ENCODE measurements at regions not wholly inside any gene's neighbourhood (a gene's known extent, or its start where the extent isn't known, plus 50 kb on each side); places are given as distances from the start of the nearest gene placed in this dataset.

GRCh38 chr10:3571310-3571825, 213.6 kb downstream of the KLF6 start:
- TF ChIP-seq CTCF (IDR thresholded peaks at IDR 0.05; ENCODE audit: low read depth, low read length, poor library complexity, severe bottlenecking): no peak
- no peak for TF ChIP-seq EZH2phosphoT487 (IDR thresholded peaks at IDR 0.05; ENCODE audit: borderline replicate concordance, low read length)

GRCh38 chr10:3570855-3571266, 214.1 kb downstream of the KLF6 start:
- TF ChIP-seq EZH2phosphoT487 (IDR thresholded peaks at IDR 0.05; ENCODE audit: borderline replicate concordance, low read length) (no peak), CTCF (IDR thresholded peaks at IDR 0.05; ENCODE audit: low read depth, low read length, poor library complexity, severe bottlenecking) (no peak)
- Histone ChIP-seq H4K20me1 (ENCODE audit: control insufficient read depth, insufficient read depth, low read depth, low read length) (no peaks in the 10 kb centered on the region), H3F3A (ENCODE audit: control insufficient read depth, insufficient read depth) (no peaks in the 10 kb centered on the region), H3K9me2 (replicated peaks; ENCODE audit: control insufficient read depth, low read length) (no peaks in the 10 kb centered on the region), H3K4me1 (ENCODE audit: control insufficient read depth, low read length) (no peaks in the 10 kb centered on the region), H3K27ac (ENCODE audit: low read depth, low read length) (no peak overlapping the region), H3K4me2 (ENCODE audit: low read length) (no peak overlapping the region), H3K9me3 (ENCODE audit: control insufficient read depth, insufficient read depth, low read length) (no peaks in the 10 kb centered on the region), H3K36me3 (ENCODE audit: control insufficient read depth, low read length) (no peaks in the 10 kb centered on the region), H3K79me2 (ENCODE audit: control insufficient read depth, low read length) (no peaks in the 10 kb centered on the region), H3K4me3 (ENCODE audit: low read length) (no peak overlapping the region), H3K27me3 (ENCODE audit: control insufficient read depth, low read length) (no peaks in the 10 kb centered on the region)

More at GRCh38 chr10:3571310-3571825, 213.6 kb downstream of the KLF6 start:
- no peaks in the 10 kb centered on the region for H4K20me1 ChIP-seq (ENCODE audit: control insufficient read depth, insufficient read depth, low read depth, low read length)
- no peaks in the 10 kb centered on the region for H3K4me1 ChIP-seq (ENCODE audit: control insufficient read depth, low read length)
- H3K9me2 ChIP-seq (replicated peaks; ENCODE audit: control insufficient read depth, low read length): no peaks in the 10 kb centered on the region
- no peaks in the 10 kb centered on the region for H3K9me3 ChIP-seq (ENCODE audit: control insufficient read depth, insufficient read depth, low read length)
- H3K79me2 ChIP-seq (ENCODE audit: control insufficient read depth, low read length): no peaks in the 10 kb centered on the region
- H3K27ac ChIP-seq (ENCODE audit: low read depth, low read length): no peak overlapping the region
- no peaks in the 10 kb centered on the region for H3K27me3 ChIP-seq (ENCODE audit: control insufficient read depth, low read length)
- H3K36me3 ChIP-seq (ENCODE audit: control insufficient read depth, low read length): no peaks in the 10 kb centered on the region
- H3K4me2 ChIP-seq (ENCODE audit: low read length): no peak overlapping the region
- no peaks in the 10 kb centered on the region for H3F3A ChIP-seq (ENCODE audit: control insufficient read depth, insufficient read depth)
- no peak overlapping the region for H3K4me3 ChIP-seq (ENCODE audit: low read length)

- TF ChIP-seq EZH2phosphoT487 (IDR thresholded peaks at IDR 0.05; ENCODE audit: borderline replicate concordance, low read length) (no peak), CTCF (IDR thresholded peaks at IDR 0.05; ENCODE audit: low read depth, low read length, poor library complexity, severe bottlenecking) (no peak)
- Histone ChIP-seq H3K4me3 (ENCODE audit: low read length) (no peak overlapping the region), H3K79me2 (ENCODE audit: control insufficient read depth, low read length) (no peaks in the 10 kb centered on the region), H3K4me2 (ENCODE audit: low read length) (no peak overlapping the region), H3F3A (ENCODE audit: control insufficient read depth, insufficient read depth) (no peaks in the 10 kb centered on the region), H3K4me1 (ENCODE audit: control insufficient read depth, low read length) (no peaks in the 10 kb centered on the region), H3K27ac (ENCODE audit: low read depth, low read length) (no peak overlapping the region), H3K9me2 (replicated peaks; ENCODE audit: control insufficient read depth, low read length) (no peaks in the 10 kb centered on the region), H3K9me3 (ENCODE audit: control insufficient read depth, insufficient read depth, low read length) (no peaks in the 10 kb centered on the region), H4K20me1 (ENCODE audit: control insufficient read depth, insufficient read depth, low read depth, low read length) (no peaks in the 10 kb centered on the region), H3K27me3 (ENCODE audit: control insufficient read depth, low read length) (no peaks in the 10 kb centered on the region), H3K36me3 (ENCODE audit: control insufficient read depth, low read length) (no peaks in the 10 kb centered on the region)
Measured at GRCh38 chr10:3570131-3570729, 214.8 kb downstream of the KLF6 start.
